Activated T-helper 1 cell treated with anti-CD3 and anti-CD28 coated beads, Interleukin-12 subunit alpha, Interleukin-12 subunit beta, Interleukin-2, Interleukin-4 antibody, amounts not matched to agents 30 ng/mL and 10 ng/mL and 1 ng/mL, durations not matched to agents 14 hours and 24 hours and 36 hours (primary cell): ENCODE measurements at regions not wholly inside any gene's neighbourhood (a gene's known extent, or its start where the extent isn't known, plus 50 kb on each side); places are given as distances from the start of the nearest gene placed in this dataset.
"Not testable (repeated sequence)": the region's sequence is repeated elsewhere in the genome, so short reads cannot be mapped to it uniquely, and the experiment has no call there.

Source experiments
- DNase-seq: peaks from one replicate; pipeline ENCODE4 v3.0.0; 2021; ENCODE audit warnings: low spot score
- H3K27ac Mint-ChIP-seq: one replicate; pipeline ENCODE4 v1.8.0; 2021; ENCODE audit warnings: mild to moderate bottlenecking, mixed read lengths
- H3K27me3 Mint-ChIP-seq: one replicate; pipeline ENCODE4 v1.8.0; 2022; ENCODE audit warnings: mild to moderate bottlenecking, moderate library complexity, mixed read lengths; ENCODE audit not compliant: insufficient read depth
- H3K36me3 Mint-ChIP-seq: one replicate; pipeline ENCODE4 v1.8.0; 2021; ENCODE audit warnings: low read depth, mixed read lengths
- H3K4me1 Mint-ChIP-seq: one replicate; pipeline ENCODE4 v1.8.0; 2021; ENCODE audit warnings: low read depth, mixed read lengths
- H3K4me3 Mint-ChIP-seq: one replicate; pipeline ENCODE4 v1.8.0; 2021; ENCODE audit warnings: mild to moderate bottlenecking, moderate library complexity, mixed read lengths
- H3K9me3 Mint-ChIP-seq: one replicate; pipeline ENCODE4 v1.8.0; 2021; ENCODE audit warnings: mixed read lengths
- intact Hi-C: fragments of 100-400 bp; cut with micrococcal nuclease; formaldehyde crosslinking; loops from one replicate; pipeline ENCODE4 v1.15.1; 2024

DNA sequence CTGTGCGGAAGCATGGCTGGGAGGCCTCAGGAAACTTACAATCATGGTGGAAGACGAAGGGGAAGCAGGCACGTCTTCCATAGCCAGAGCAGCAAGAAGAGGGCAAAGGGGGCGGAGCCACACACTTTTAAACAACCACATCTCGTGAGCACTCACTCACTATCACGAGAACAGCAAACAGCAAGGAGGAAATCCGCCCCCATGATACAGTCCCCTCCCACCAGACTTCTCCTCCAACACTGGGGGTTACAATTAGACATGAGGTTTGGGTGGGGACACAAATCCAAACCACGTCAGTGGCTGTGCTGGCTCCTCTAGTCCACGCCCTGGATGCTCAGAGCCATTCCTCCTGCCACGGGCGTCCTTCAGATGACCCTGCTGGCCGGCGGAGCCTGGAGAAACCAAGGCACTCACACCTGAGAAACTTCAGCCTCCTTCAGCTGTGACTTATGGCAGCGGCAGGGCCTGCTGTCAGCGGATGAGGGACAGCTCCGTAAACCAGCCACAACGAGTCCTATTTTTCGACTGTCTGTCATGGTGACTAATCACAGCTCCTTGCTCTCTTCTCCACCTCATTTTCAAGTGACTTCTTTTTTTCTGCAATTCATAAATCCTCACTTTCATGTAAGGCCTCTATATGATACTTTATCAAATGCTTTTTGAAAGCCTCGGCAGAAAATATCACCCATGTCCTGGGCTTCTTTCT is 167.9 kb upstream of the PFKP start:
- no peak overlapping the region for H3K4me3 Mint-ChIP-seq
- H3K36me3 Mint-ChIP-seq, result no peaks in the 10 kb centered on the region
- no peaks in the 10 kb centered on the region for H3K4me1 Mint-ChIP-seq
- H3K27ac Mint-ChIP-seq, result no peak overlapping the region
- intact Hi-C loops, result no loop called here
- no peak for DNase-seq
- no peaks in the 10 kb centered on the region for H3K9me3 Mint-ChIP-seq
- H3K27me3 Mint-ChIP-seq, result peaks cover 10% of the 10 kb centered on the region

DNA sequence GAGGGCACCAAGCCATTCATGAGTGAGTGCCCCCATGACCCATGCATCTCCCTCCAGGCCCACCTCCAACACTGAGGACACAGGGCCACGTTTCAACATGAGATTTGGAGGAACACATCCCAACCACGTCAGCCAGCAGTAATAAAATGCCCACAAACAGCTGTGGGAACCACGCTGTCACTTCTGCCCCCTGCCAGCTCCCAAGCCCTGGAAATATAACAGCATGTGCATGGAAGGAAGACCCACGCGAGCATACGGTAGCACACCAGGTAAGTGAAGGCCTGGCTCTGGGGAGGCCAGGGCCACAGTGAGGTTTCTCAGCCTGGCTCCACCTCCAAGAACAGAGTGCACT is 168.9 kb upstream of the PFKP start:
- Mint-ChIP-seq H3K27ac (no peak overlapping the region), H3K4me1 (no peaks in the 10 kb centered on the region), H3K9me3 (no peaks in the 10 kb centered on the region), H3K4me3 (no peak overlapping the region), H3K36me3 (no peaks in the 10 kb centered on the region), H3K27me3 (peaks cover 10% of the 10 kb centered on the region)
- intact Hi-C loops, result no loop called here
- no peak for DNase-seq

DNA sequence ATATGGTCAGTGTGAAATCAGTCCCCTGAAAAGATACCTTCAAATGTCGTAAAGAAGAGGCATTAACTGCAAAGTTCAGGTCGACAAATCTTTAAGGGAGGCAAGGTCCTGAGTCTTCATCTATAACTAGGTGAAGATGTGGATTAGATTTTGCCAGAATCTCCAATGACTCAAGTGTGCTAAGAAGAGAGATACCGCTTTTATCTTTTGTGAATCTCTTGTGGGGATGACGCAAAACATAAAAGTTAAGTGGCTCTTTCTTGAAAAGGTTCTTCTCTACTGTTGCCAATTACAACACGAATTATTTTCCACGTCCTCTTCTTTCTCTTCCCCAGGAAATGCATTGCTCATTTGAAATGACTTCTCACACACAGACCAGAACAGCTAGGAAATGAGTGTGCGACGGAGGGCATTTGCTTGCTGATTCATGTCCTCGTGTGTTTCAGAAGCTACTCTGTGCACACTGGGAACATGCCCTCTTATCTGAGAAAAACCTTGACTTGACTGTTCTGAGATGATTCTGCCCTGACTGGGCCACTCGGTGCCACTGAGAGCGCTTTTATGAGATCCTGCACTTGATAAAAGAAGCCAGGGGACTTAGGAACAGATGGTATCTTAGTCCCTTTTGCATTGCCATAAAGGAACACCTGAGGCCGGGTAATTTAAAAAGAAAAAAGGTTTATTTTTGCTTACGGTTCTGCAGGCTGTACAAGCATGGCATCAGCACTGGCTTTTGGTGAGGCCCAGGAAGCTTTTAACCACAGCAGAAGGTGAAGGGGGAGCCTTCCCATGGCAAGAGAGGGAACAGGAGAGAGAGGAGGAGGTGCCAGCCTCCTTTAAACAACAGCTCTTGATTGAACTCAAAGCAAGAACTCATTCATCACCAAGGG is 169.5 kb upstream of the PFKP start:
- intact Hi-C loops, result no loop called here
- Mint-ChIP-seq H3K27me3 (peaks cover 15% of the 10 kb centered on the region), H3K27ac (no peak overlapping the region), H3K4me1 (no peaks in the 10 kb centered on the region), H3K9me3 (no peaks in the 10 kb centered on the region), H3K36me3 (no peaks in the 10 kb centered on the region), H3K4me3 (no peak overlapping the region)
- no peak for DNase-seq

DNA sequence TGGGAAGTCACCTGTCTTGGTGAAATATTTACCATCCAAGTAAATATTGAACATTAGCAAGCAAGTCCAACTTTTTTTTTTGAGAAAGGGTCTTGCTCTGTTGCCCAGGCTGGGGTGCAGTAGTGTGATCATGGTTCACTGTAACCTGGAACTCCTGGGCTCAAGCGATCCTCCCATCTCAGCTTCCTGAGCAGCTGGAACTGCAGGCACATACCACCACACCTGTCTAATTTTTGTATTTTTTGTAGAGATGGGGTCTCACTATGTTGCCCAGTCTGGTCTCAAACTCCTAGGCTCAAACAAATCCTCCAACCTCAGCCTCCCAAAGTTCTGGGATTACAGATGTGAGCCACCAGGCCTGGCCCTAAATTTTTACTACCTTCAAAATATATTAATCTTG is 171.0 kb upstream of the PFKP start:
- H3K4me1 Mint-ChIP-seq, intact Hi-C loops, H3K36me3 Mint-ChIP-seq, DNase-seq, H3K9me3 Mint-ChIP-seq, H3K27ac Mint-ChIP-seq, H3K4me3 Mint-ChIP-seq: not testable (repeated sequence)
- peaks cover 15% of the 10 kb centered on the region for H3K27me3 Mint-ChIP-seq

DNA sequence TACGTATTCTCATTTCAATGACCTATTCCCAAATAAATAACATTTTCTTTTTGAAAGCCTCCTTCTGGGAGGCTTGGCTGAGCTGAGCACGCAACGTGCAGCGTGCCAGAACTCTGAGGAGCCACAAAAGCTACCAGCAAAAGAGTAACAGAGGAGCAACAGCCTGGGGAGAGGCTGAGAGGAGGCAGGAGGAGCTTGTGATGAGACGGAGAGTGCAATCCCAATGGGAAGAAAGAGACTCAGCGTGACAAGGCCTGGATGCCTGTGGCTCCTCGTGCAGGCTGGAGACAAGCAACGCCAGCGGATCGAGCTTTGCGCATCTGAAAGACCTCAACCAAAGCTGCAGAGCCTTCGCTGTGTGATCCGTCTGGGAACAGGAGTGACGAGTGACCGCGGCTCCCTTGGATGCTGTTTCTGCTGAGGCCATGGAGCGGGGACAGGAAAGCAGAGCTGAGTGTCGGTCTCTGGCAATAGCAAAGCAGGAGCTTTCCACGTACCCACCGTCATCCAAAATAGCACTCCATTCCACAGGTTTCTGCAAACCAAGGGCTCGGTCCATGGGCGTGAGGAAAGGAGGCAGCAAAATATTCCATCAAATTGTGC is 171.7 kb upstream of the PFKP start:
- intact Hi-C loops, result no loop called here

DNA sequence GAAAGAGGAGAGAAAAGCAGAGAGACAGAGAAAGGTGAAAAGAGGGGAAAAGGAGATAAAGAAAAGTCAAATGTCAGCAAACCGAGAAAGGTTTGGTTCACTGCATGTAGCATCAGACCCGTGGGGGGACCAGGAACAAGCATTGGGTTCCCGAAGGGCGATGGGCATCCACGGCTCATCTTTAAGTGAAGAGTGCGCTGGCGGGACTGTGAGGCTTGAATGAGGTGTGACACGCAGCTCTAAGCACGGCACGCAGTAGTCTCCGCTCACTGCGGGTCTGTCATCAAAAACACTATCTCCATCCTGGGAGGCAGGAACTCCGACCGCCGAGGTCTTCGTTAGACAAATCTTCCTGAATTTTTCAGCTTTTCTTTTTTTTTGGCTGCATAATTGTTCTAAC is 173.4 kb upstream of the PFKP start:
- intact Hi-C loops, result no loop called here

More for the DNA sequence above, 171.7 kb upstream of the PFKP start:
- no peak overlapping the region for H3K4me3 Mint-ChIP-seq
- H3K9me3 Mint-ChIP-seq, result no peaks in the 10 kb centered on the region
- H3K27ac Mint-ChIP-seq, result no peak overlapping the region
- H3K27me3 Mint-ChIP-seq, result peaks cover 15% of the 10 kb centered on the region
- H3K4me1 Mint-ChIP-seq, result no peaks in the 10 kb centered on the region
- no peaks in the 10 kb centered on the region for H3K36me3 Mint-ChIP-seq
- no peak for DNase-seq

DNA sequence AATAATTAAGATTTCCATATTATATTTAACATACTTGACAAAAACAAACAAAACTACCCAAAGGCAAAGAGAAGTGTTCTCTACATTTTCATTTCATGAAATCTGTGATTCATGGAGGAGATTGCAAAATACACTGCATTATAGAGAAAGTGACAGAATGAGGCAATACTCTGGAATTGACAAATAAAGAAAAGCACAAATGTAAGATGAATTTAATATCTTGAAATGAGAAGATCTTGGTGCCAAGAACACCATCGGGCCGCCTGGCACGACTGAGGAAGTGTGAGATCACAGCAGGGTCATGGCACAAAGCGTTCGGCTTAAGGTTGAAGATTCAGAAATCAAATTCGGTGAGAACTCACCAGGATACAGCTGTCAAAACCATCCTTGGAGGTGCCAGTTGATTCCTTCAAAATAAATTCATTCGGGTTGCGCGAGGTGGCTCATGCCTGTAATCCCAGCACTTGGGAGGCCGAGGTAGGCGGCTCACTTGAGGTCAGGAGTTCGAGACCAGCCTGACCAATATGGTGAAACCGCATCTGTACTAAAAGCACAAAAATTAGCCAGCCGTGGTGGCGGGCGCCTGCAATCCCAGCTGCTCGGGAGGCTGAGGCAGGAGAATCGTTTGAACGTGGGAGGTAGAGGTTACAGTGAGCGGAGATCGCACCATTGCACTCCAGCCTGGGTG is 174.0 kb upstream of the PFKP start:
- intact Hi-C loops, result no loop called here
- Mint-ChIP-seq H3K27me3 (peaks cover 11% of the 10 kb centered on the region), H3K4me1 (no peaks in the 10 kb centered on the region), H3K27ac (no peak overlapping the region), H3K4me3 (no peak overlapping the region), H3K36me3 (no peaks in the 10 kb centered on the region), H3K9me3 (peaks cover 4% of the 10 kb centered on the region)
- DNase-seq, result no peak

More for the DNA sequence above, 173.4 kb upstream of the PFKP start:
- DNase-seq, result no peak
- Mint-ChIP-seq H3K27me3 (peaks cover 11% of the 10 kb centered on the region), H3K9me3 (no peaks in the 10 kb centered on the region), H3K27ac (no peak overlapping the region), H3K4me3 (no peak overlapping the region), H3K36me3 (no peaks in the 10 kb centered on the region), H3K4me1 (no peaks in the 10 kb centered on the region)

DNA sequence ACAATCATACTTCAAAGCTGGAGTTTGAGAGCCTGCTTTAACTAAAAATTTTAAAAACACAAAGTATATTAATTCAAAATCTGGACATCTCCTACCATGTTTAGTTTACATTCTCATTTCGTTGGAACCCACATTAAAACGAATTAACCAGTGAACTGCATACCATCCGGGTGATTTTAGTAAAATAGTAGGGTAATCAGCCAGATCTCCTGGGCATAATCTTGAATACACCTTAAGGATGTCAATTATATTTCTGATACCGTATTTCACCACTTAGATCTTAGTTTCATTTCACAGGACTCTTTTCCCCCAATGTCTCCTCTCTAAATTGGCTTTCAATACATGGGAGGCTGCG is 175.6 kb upstream of the PFKP start:
- Mint-ChIP-seq H3K4me3 (no peak overlapping the region), H3K27me3 (peaks cover 11% of the 10 kb centered on the region), H3K4me1 (no peaks in the 10 kb centered on the region), H3K36me3 (no peaks in the 10 kb centered on the region), H3K27ac (no peak overlapping the region), H3K9me3 (peaks cover 6% of the 10 kb centered on the region)
- intact Hi-C loops, result no loop called here
- no peak for DNase-seq

DNA sequence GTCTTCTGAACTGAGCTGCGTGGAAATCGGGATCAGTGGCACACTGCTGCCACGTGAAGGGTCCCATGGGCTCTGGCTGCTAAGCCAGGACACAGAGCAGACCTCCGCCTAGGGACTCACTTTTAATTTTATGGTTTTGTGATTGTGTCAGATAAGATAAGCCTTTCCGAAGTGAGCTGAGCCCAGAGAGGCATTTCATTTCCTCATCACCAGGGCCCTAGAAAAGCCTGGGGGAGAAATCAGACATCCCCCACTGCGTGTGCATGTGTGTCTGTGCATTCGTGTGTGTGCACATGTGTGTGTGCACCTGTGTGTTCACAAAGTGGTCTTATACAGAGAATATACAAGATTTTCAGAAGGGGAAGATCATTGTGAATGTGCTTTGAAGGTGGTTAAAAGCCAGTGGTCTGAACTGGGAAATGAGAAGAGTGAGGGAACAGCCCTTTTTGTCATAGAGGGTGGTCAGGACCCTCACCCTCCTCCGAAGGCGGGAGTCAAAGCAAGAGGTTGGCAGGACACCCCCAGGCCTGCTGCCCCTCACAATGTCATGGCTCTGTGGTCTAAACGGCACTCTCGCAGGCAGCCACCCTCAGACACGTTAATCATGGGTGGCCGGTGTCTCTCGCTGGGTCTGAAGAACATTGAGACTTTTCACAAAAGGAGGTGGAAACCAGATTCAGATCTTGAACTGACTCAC is 176.1 kb upstream of the PFKP start:
- no peak for DNase-seq
- Mint-ChIP-seq H3K4me3 (no peak overlapping the region), H3K4me1 (no peaks in the 10 kb centered on the region), H3K27me3 (peaks cover 12% of the 10 kb centered on the region), H3K27ac (no peak overlapping the region), H3K36me3 (no peaks in the 10 kb centered on the region), H3K9me3 (peaks cover 6% of the 10 kb centered on the region)
- intact Hi-C loops, result no loop called here

DNA sequence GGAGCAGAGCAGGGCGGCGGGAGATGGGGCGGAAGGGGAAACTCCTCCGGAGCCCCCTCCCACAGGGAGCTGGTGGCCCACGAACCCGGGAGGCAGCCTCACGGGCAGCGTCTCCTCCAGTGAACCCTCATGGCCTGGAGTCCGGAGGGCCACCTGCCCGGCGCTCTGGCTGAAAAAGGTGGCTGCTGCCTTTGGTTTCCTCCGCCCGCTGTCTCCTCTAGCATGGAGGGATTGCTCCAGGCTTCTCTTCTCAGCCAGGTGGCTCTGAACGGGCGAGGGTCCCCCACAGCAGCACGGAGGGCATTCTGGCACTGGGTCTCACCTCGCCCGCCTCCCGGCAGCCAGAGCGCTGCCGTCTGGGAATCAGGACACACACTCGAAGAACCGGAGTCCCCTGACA is 177.3 kb upstream of the PFKP start:
- no peaks in the 10 kb centered on the region for H3K4me1 Mint-ChIP-seq
- no peak overlapping the region for H3K27ac Mint-ChIP-seq
- H3K9me3 Mint-ChIP-seq, result peaks cover 6% of the 10 kb centered on the region
- H3K27me3 Mint-ChIP-seq, result peaks cover 7% of the 10 kb centered on the region
- intact Hi-C loops, result no loop called here
- DNase-seq, result no peak
- H3K36me3 Mint-ChIP-seq, result no peaks in the 10 kb centered on the region
- no peak overlapping the region for H3K4me3 Mint-ChIP-seq

DNA sequence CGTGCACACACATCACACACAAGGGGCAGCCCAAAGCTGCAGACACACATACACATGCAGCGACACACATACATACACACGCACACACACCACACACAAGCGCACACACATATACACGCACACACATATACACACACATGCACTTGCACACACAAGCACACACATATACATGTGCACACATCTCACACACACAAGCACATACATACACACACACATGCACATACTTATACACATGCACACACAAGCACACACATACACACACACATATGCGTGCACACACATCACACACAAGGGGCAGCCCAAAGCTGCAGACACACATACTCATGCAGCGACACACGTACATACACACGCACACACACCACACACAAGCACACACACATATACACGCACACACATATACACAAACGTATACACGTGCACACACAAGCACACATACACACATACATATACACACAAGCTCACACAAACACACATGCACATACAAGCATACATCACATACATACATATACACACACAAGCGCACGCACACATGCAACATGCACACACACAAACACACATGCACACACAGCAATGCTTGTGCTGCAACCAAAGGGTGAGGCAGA is 178.8 kb upstream of the PFKP start:
- intact Hi-C loops, result no loop called here
- DNase-seq, result no peak
- no peaks in the 10 kb centered on the region for H3K36me3 Mint-ChIP-seq
- peaks cover 7% of the 10 kb centered on the region for H3K27me3 Mint-ChIP-seq
- no peaks in the 10 kb centered on the region for H3K4me1 Mint-ChIP-seq
- no peak overlapping the region for H3K27ac Mint-ChIP-seq
- H3K9me3 Mint-ChIP-seq, result peaks cover 6% of the 10 kb centered on the region
- H3K4me3 Mint-ChIP-seq, result no peak overlapping the region

DNA sequence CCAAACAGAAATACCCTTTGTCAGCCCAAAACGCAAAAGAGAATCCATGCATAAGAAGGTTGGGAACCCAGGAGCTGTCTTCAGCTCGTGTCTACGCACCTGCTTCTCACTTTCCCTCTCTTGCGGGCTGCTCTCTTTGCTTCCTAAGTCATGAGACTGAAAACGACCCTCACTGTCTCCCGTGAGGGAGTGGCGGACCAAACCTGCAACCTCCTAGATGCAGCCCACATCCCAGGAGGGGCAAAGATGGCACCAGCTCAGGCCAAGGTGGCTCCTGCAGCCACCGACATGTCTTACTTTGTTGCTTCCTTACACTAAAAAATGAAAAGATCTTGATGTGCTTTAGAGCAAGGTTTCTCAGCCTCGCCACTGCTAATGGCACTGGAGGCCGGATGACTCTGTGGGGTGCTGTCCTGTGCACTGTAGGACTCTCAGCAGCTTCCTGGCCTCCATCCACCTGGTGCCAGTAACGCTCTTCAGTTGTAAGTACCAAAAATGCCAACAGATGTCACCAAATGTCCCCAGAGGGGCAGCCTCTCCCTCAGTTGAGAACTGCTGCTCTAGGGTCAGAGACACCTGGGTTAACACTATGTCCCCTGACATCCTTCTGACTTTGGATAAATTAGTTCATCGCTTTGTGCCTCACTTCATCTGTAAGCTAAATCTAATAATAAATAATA is 179.8 kb upstream of the PFKP start:
- peaks cover 6% of the 10 kb centered on the region for H3K9me3 Mint-ChIP-seq
- H3K27me3 Mint-ChIP-seq, result peaks cover 2% of the 10 kb centered on the region
- H3K4me1 Mint-ChIP-seq, result no peaks in the 10 kb centered on the region
- H3K4me3 Mint-ChIP-seq, result no peak overlapping the region
- DNase-seq, result no peak
- intact Hi-C loops, result no loop called here
- H3K36me3 Mint-ChIP-seq, result no peaks in the 10 kb centered on the region
- no peak overlapping the region for H3K27ac Mint-ChIP-seq
